ENCODE measurements at regions not wholly inside any gene's neighbourhood (a gene's known extent, or its start where the extent isn't known, plus 50 kb on each side); places are given as distances from the start of the nearest gene placed in this dataset.

- Mint-ChIP-seq H3K4me1 (no peaks in the 10 kb centered on the region), H3K4me3 (no peak overlapping the region), H3K27ac (no peak overlapping the region), H3K9me3 (peaks cover 6 to 9% of the 10 kb centered on the region in 2 donors), H3K27me3 (ENCODE audit: low read depth in 2 of 2) (no peaks in the 10 kb centered on the region), H3K36me3 (no peaks in the 10 kb centered on the region)
- Histone ChIP-seq H3K4me1 (ENCODE audit: control insufficient read depth, insufficient read depth, low read length) (no peaks in the 10 kb centered on the region), H3K36me3 (ENCODE audit: control insufficient read depth, insufficient read depth, low read length) (no peaks in the 10 kb centered on the region), H3K4me3 (ENCODE audit: low read length) (no peak overlapping the region), H3K9me3 (ENCODE audit: control insufficient read depth, insufficient read depth, low read length) (no peaks in the 10 kb centered on the region), H3K27me3 (ENCODE audit: control insufficient read depth, insufficient read depth, low read length) (no peaks in the 10 kb centered on the region), H3K27ac (ENCODE audit: low read length) (no peak overlapping the region)
- intact Hi-C loops (cut with micrococcal nuclease): no loop called here
- TF ChIP-seq CTCF (IDR thresholded peaks at IDR 0.05): no peak
- WGBS (ENCODE audit: insufficient coverage): 100% methylated on average over 2 of the region's 2 CpGs
- no peak for ATAC-seq
- no peak for DNase-seq
Observed at GRCh38 chr5:118303296-118303695, 685.1 kb downstream of the DTWD2 start.

GRCh38 chr5:118302786-118303185, 685.6 kb downstream of the DTWD2 start:
- H3K36me3 Mint-ChIP-seq: no peaks in the 10 kb centered on the region
- 71% methylated on average over 1 of the region's 1 CpG for WGBS (ENCODE audit: insufficient coverage)
- H3K4me3 Mint-ChIP-seq: no peak overlapping the region
- intact Hi-C loops (cut with micrococcal nuclease): no loop called here
- Histone ChIP-seq H3K4me1 (ENCODE audit: control insufficient read depth, insufficient read depth, low read length) (no peaks in the 10 kb centered on the region), H3K36me3 (ENCODE audit: control insufficient read depth, insufficient read depth, low read length) (no peaks in the 10 kb centered on the region), H3K27me3 (ENCODE audit: control insufficient read depth, insufficient read depth, low read length) (no peaks in the 10 kb centered on the region), H3K9me3 (ENCODE audit: control insufficient read depth, insufficient read depth, low read length) (no peaks in the 10 kb centered on the region), H3K27ac (ENCODE audit: low read length) (no peak overlapping the region), H3K4me3 (ENCODE audit: low read length) (no peak overlapping the region)
- no peak for TF ChIP-seq CTCF (IDR thresholded peaks at IDR 0.05)
- no peaks in the 10 kb centered on the region for H3K27me3 Mint-ChIP-seq (ENCODE audit: low read depth in 2 of 2)
- no peak overlapping the region for H3K27ac Mint-ChIP-seq
- H3K9me3 Mint-ChIP-seq: peaks cover 5 to 9% of the 10 kb centered on the region in 2 donors
- no peak for DNase-seq
- H3K4me1 Mint-ChIP-seq: no peaks in the 10 kb centered on the region
- ATAC-seq: no peak

- 84% methylated on average over 2 of the region's 3 CpGs for WGBS (ENCODE audit: insufficient coverage)
- ATAC-seq (no peak), DNase-seq (no peak)
- no peak for TF ChIP-seq CTCF (IDR thresholded peaks at IDR 0.05)
- Mint-ChIP-seq H3K4me1 (no peaks in the 10 kb centered on the region), H3K27ac (no peak overlapping the region), H3K4me3 (no peak overlapping the region), H3K9me3 (peaks cover 6 to 9% of the 10 kb centered on the region in 2 donors), H3K36me3 (no peaks in the 10 kb centered on the region), H3K27me3 (ENCODE audit: low read depth in 2 of 2) (no peaks in the 10 kb centered on the region)
- intact Hi-C loops (cut with micrococcal nuclease): no loop called here
- H3K4me1 ChIP-seq (ENCODE audit: control insufficient read depth, insufficient read depth, low read length): no peaks in the 10 kb centered on the region
- H3K27ac ChIP-seq (ENCODE audit: low read length): no peak overlapping the region
- H3K4me3 ChIP-seq (ENCODE audit: low read length): no peak overlapping the region
- H3K36me3 ChIP-seq (ENCODE audit: control insufficient read depth, insufficient read depth, low read length): no peaks in the 10 kb centered on the region
- H3K9me3 ChIP-seq (ENCODE audit: control insufficient read depth, insufficient read depth, low read length): no peaks in the 10 kb centered on the region
- H3K27me3 ChIP-seq (ENCODE audit: control insufficient read depth, insufficient read depth, low read length): no peaks in the 10 kb centered on the region
Observed at GRCh38 chr5:118301696-118302095, 686.7 kb downstream of the DTWD2 start.

GRCh38 chr5:118295045-118295444, 693.3 kb downstream of the DTWD2 start:
- Mint-ChIP-seq H3K27me3 (ENCODE audit: low read depth in 2 of 2) (no peaks in the 10 kb centered on the region), H3K9me3 (peaks cover 15% of the 10 kb centered on the region in 2 donors), H3K36me3 (no peaks in the 10 kb centered on the region), H3K27ac (no peak overlapping the region), H3K4me3 (no peak overlapping the region), H3K4me1 (no peaks in the 10 kb centered on the region)
- Histone ChIP-seq H3K4me1 (ENCODE audit: control insufficient read depth, insufficient read depth, low read length) (no peaks in the 10 kb centered on the region), H3K9me3 (ENCODE audit: control insufficient read depth, insufficient read depth, low read length) (no peaks in the 10 kb centered on the region), H3K36me3 (ENCODE audit: control insufficient read depth, insufficient read depth, low read length) (no peaks in the 10 kb centered on the region), H3K27me3 (ENCODE audit: control insufficient read depth, insufficient read depth, low read length) (no peaks in the 10 kb centered on the region), H3K27ac (ENCODE audit: low read length) (no peak overlapping the region), H3K4me3 (ENCODE audit: low read length) (no peak overlapping the region)
- intact Hi-C loops (cut with micrococcal nuclease): no loop called here
- no peak for ATAC-seq
- 82% methylated on average over 5 of the region's 5 CpGs for WGBS (ENCODE audit: insufficient coverage)
- no peak for DNase-seq
- no peak for TF ChIP-seq CTCF (IDR thresholded peaks at IDR 0.05)
